ENCODE measurements at regions not wholly inside any gene's neighbourhood (a gene's known extent, or its start where the extent isn't known, plus 50 kb on each side); places are given as distances from the start of the nearest gene placed in this dataset.

DNA sequence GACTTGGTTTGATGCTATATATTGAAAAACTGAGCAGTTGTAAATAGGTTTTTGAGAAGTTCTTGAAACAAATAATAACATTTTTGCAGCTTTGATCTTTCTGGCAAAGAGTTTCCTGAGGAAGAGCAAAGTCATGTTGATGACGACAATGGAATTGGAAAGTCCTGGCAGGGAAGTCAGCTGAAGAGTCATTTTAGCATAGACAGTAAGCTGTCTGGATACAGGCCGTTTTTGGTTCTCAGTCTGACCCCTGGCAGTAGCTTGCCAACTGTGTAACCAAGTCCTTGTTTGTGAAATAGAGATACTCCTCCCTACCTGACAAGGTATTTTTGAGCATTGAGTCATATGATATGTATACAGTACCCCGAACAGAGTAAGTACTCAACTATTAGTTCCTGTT, 193.3 kb downstream of the C11orf91 start:
- TF ChIP-seq CTCF (conservative IDR thresholded peaks at IDR 0.05; ENCODE audit: low read depth, low read length): no peak
- no peak for DNase-seq (ENCODE audit: low read depth)
- H3K4me3 ChIP-seq (ENCODE audit: low read length): no peak overlapping the region

- no peak for DNase-seq (ENCODE audit: low read depth)
- H3K4me3 ChIP-seq (ENCODE audit: low read length): no peak overlapping the region
- no peak for TF ChIP-seq CTCF (conservative IDR thresholded peaks at IDR 0.05; ENCODE audit: low read depth, low read length)
Measured at GRCh38 chr11:33505093-33505492, 195.5 kb downstream of the C11orf91 start.

DNA sequence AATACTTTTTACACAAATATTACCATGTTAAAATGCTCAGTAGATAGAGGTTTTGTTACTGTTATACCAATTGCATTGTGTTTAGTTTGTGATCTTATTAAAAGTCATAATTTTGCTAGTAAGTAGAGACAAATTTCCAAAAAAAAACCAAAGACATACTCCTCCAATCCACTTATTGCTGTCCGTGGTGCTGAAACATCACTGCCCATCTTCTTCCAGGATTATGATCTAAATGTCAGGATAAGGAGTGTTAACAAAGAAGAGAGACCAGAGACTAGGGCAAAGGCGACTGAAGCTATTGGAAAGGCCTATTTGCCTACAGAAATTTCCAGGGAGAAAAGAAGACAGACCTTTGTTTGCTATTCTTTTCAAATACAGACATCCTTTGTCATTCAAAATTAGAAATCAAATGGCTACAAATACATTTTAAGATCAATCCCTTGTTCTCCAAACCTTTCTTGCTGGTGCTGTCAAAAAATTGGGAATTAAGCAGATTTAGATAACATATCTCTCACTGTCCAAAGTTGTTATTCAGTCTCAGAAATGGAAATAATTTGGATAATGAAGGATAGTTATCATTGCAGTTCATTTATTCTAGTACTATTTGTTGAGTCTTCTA, 199.7 kb downstream of the C11orf91 start:
- no peak for DNase-seq (ENCODE audit: low read depth)
- no peak for TF ChIP-seq CTCF (conservative IDR thresholded peaks at IDR 0.05; ENCODE audit: low read depth, low read length)
- no peak overlapping the region for H3K4me3 ChIP-seq (ENCODE audit: low read length)

- no peak overlapping the region for H3K4me3 ChIP-seq (ENCODE audit: low read length)
- DNase-seq (ENCODE audit: low read depth): no peak
- no peak for TF ChIP-seq CTCF (conservative IDR thresholded peaks at IDR 0.05; ENCODE audit: low read depth, low read length)
Measured at GRCh38 chr11:33500332-33500731, 200.3 kb downstream of the C11orf91 start.

GRCh38 chr11:33492596-33492995, 208.0 kb downstream of the C11orf91 start:
- H3K4me3 ChIP-seq (ENCODE audit: low read length): no peak overlapping the region
- no peak for DNase-seq (ENCODE audit: low read depth)
- TF ChIP-seq CTCF (conservative IDR thresholded peaks at IDR 0.05; ENCODE audit: low read depth, low read length): no peak

DNA sequence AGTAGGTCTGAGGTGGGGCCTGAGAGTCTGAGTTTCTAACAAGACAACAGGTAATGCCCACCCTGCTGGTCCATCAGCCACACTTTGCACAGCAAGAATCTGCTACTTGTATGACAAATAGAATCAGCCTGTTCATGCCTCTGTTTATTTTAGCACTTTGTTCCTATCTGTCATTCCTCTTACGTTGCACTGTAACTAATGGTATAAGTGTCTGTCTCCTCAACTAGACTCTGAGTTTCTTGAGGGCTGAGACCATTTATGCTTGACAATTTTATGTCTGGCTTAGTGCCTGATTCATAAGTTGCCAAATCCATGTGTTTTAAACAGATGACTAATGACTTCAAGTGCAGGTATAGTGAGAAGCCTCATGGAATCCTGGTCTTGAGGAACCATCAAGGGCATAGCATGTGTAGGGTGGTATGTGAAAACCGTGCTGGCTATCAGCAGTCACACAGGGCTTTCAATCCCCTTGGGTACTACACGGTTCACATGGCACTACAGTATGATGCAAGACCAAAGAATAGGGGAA, 209.7 kb downstream of the C11orf91 start:
- no peak for TF ChIP-seq CTCF (conservative IDR thresholded peaks at IDR 0.05; ENCODE audit: low read depth, low read length)

DNA sequence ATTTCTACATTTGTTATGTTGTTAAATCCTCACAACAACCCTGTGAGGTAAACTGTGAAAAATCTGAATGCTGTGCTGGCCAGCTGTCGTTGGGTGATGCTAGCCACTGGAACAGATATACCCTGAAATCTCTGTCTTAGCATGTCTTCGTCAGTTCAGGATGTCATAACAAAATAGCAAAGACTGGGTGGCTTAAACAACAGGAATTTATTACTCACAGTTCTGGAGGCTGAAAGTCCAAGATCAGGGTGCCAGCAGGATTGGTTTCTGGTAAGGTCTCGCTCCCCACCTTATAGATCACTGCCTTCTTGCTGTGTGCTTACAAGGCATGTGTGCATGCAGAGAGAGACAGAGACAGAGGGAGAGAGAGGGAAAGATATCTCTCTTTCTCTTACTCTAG, 211.7 kb downstream of the C11orf91 start:
- no peak for TF ChIP-seq CTCF (conservative IDR thresholded peaks at IDR 0.05; ENCODE audit: low read depth, low read length)
- no peak for DNase-seq (ENCODE audit: low read depth)
- H3K4me3 ChIP-seq (ENCODE audit: low read length): no peak overlapping the region

More for the DNA sequence above, 209.7 kb downstream of the C11orf91 start:
- H3K4me3 ChIP-seq (ENCODE audit: low read length): no peak overlapping the region
- no peak for DNase-seq (ENCODE audit: low read depth)

Data from retinal pigment epithelial cell (primary cell).